ENCODE measurements at regions not wholly inside any gene's neighbourhood (a gene's known extent, or its start where the extent isn't known, plus 50 kb on each side); places are given as distances from the start of the nearest gene placed in this dataset.

DNA sequence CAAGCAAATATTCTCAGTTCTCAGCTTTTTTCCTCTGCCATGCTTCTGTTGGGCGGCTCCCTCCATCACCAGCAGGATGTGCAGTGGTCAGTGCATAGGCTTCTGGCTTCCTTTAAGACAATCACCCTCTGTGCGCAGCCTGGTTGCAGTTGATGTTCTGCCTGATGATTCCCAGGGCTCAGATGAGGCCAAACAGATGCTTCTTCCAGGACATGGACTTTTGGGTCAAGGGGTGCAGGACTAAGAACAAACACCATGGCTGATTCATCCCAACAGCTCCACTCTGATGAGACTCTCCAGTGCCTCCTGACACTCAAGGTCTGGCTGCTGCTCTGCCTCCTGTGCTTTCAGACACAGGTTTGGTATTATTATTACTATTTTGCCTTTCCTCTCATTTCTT is 554.8 kb upstream of the CDH4 start:
- H3K4me3 ChIP-seq (ENCODE audit: insufficient read depth, low read depth, low read length), result no peak overlapping the region
- H3K4me2 ChIP-seq (ENCODE audit: low read depth, low read length), result no peak overlapping the region
- H2BK5ac ChIP-seq (ENCODE audit: low read depth, low read length, poor library complexity, severe bottlenecking), result no peak overlapping the region
- no peaks in the 10 kb centered on the region for H3K4me1 ChIP-seq (ENCODE audit: control insufficient read depth, insufficient read depth, low read length)
- no peaks in the 10 kb centered on the region for H3K79me1 ChIP-seq (ENCODE audit: low read depth in 1 of 2, low read length in 2 of 2)
- no peak overlapping the region for H2AK9ac ChIP-seq (replicated peaks; ENCODE audit: low read depth, low read length, poor library complexity)
- H2BK15ac ChIP-seq (ENCODE audit: low read depth, low read length), result no peak overlapping the region
- dilution Hi-C loops (cut with HindIII; ENCODE audit: low sequenced_read_pairs, unreplicated experiment), result no loop called here
- H3K27ac ChIP-seq (ENCODE audit: insufficient read depth, low read length), result no peak overlapping the region
- H3K18ac ChIP-seq (ENCODE audit: low read depth, low read length), result no peak overlapping the region
- no peak overlapping the region for H2BK20ac ChIP-seq (ENCODE audit: low read depth, low read length)
- H2AFZ ChIP-seq (replicated peaks; ENCODE audit: low read length, poor library complexity), result no peak overlapping the region
- H4K5ac ChIP-seq (ENCODE audit: low read depth, low read length), result no peak overlapping the region
- no peak overlapping the region for H2AK5ac ChIP-seq (ENCODE audit: low read depth, low read length)
- in situ Hi-C loops (cut with MboI; ENCODE audit: low sequenced_read_pairs), result no loop called here
- no peak overlapping the region for H3K14ac ChIP-seq (replicated peaks; ENCODE audit: low read depth, low read length)
- peak; percentile 3 for DNase-seq
- H4K91ac ChIP-seq (ENCODE audit: insufficient read depth, low read depth, low read length), result no peak overlapping the region
- no peaks in the 10 kb centered on the region for H3K27me3 ChIP-seq (ENCODE audit: control insufficient read depth, insufficient read depth, low read length)
- CTCF ChIA-PET, result no interaction called here
- H3K9ac ChIP-seq (ENCODE audit: low read depth, low read length), result no peak overlapping the region
- no CpG with 5 or more reads among the region's 2 CpGs for WGBS, 2 experiments (ENCODE audit: extremely low coverage in 2 of 2, insufficient read length in 1 of 2)
- H3K23ac ChIP-seq (ENCODE audit: low read depth, low read length), result no peak overlapping the region
- BruUV-seq (replicated peaks), result no TSS peak
- no peak for ATAC-seq (ENCODE audit: low read depth)
- H4K8ac ChIP-seq (ENCODE audit: low read depth in 2 of 2, low read length in 2 of 2), result no peak overlapping the region
- intact Hi-C loops (cut with micrococcal nuclease), result no loop called here
- H2BK120ac ChIP-seq (ENCODE audit: low read depth, low read length), result no peak overlapping the region
- H4K20me1 ChIP-seq (ENCODE audit: insufficient read depth, low read length), result no peaks in the 10 kb centered on the region
- H3K9me1 ChIP-seq (ENCODE audit: insufficient read depth, low read length), result no peaks in the 10 kb centered on the region
- TF ChIP-seq, protein P1, sequence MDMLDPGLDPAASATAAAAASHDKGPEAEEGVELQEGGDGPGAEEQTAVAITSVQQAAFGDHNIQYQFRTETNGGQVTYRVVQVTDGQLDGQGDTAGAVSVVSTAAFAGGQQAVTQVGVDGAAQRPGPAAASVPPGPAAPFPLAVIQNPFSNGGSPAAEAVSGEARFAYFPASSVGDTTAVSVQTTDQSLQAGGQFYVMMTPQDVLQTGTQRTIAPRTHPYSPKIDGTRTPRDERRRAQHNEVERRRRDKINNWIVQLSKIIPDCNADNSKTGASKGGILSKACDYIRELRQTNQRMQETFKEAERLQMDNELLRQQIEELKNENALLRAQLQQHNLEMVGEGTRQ (IDR thresholded peaks at IDR 0.05; ENCODE audit: low read depth, low read length), result no peak
- no peak for TF ChIP-seq MXI1 (IDR thresholded peaks at IDR 0.05; ENCODE audit: borderline replicate concordance, low read depth, low read length)
- no peak for TF ChIP-seq NFE2L2 (IDR thresholded peaks at IDR 0.05; ENCODE audit: low read depth, low read length)
- TF ChIP-seq RFX5 (IDR thresholded peaks at IDR 0.05; ENCODE audit: low read depth, low read length), result no peak
- no peak for TF ChIP-seq CEBPB (IDR thresholded peaks at IDR 0.05; ENCODE audit: low read depth, low read length)
- TF ChIP-seq BHLHE40 (IDR thresholded peaks at IDR 0.05; ENCODE audit: low read depth, low read length), result no peak
- TF ChIP-seq MAFK (IDR thresholded peaks at IDR 0.05; ENCODE audit: low read depth, low read length), result no peak
- no peak for TF ChIP-seq CHD1 (IDR thresholded peaks at IDR 0.05; ENCODE audit: low read depth, low read length)
- TF ChIP-seq RAD21 (IDR thresholded peaks at IDR 0.05; ENCODE audit: low read length), result no peak
- no peak for TF ChIP-seq SMC3 (IDR thresholded peaks at IDR 0.05; ENCODE audit: low read depth, low read length)
- TF ChIP-seq MAZ (IDR thresholded peaks at IDR 0.05; ENCODE audit: borderline replicate concordance, low read depth, low read length), result no peak
- no peaks in the 10 kb centered on the region for H3K36me3 ChIP-seq (ENCODE audit: control insufficient read depth, insufficient read depth, low read length)
- H3K9me3 ChIP-seq (ENCODE audit: control insufficient read depth, insufficient read depth, low read length), result peaks cover 3% of the 10 kb centered on the region
- H3K4ac ChIP-seq (ENCODE audit: low read depth, low read length), result no peak overlapping the region
- no peak overlapping the region for H3K56ac ChIP-seq (ENCODE audit: extremely low read depth, insufficient read depth, low read length)
- POLR2A ChIA-PET (ENCODE audit: unreplicated experiment), result no interaction called here
